ENCODE measurements at regions not wholly inside any gene's neighbourhood (a gene's known extent, or its start where the extent isn't known, plus 50 kb on each side); places are given as distances from the start of the nearest gene placed in this dataset.

DNA sequence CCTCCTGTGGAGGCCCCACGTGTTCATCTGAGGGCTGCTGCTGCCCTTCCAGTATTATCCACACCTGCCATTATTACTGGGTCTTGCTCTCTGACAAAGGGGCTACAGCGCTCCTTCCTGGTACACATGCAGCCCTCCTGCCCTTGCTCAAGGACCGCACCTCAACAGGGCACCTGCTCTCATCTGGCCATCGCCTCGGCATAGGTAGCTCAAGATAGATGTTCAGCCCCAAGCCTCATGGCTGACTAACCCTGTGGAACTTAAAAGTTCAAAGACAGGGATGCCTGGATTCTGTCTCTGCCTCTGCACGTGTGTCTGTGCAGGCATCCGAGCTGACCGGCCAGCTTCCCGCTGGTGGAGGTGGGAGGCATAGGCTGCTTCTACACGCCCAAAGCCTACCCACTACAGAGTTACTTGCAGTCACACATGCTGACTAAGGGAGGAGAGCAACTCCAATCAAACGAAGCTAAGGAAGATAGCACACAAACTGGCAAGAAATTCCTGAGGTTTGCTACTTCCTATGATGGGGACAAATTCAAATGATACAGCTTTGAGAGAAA lies 152.5 kb upstream of the ATP10A start:
- intact Hi-C loops (cut with micrococcal nuclease; ENCODE audit: unreplicated experiment), result no loop called here
- Histone ChIP-seq H3K9me3 (ENCODE audit: insufficient read depth, low read depth) (no peaks in the 10 kb centered on the region), H3K4me3 (no peak overlapping the region), H3K36me3 (ENCODE audit: low read depth) (no peaks in the 10 kb centered on the region), H3K79me2 (ENCODE audit: low read depth) (no peaks in the 10 kb centered on the region), H2AFZ (no peak overlapping the region), H3K4me1 (replicated peaks; ENCODE audit: insufficient read depth) (no peaks in the 10 kb centered on the region), H4K20me1 (ENCODE audit: insufficient read depth) (no peaks in the 10 kb centered on the region), H3K27ac (no peak overlapping the region), H3K9me2 (ENCODE audit: insufficient read depth) (no peaks in the 10 kb centered on the region), H3K4me2 (no peak overlapping the region), H3K27me3 (ENCODE audit: insufficient read depth, low read depth) (peaks cover 9% of the 10 kb centered on the region; the same call in 1 of the 2 replicates), H3F3A (ENCODE audit: insufficient read depth, low read depth) (no peaks in the 10 kb centered on the region)
- TF ChIP-seq, protein P1, sequence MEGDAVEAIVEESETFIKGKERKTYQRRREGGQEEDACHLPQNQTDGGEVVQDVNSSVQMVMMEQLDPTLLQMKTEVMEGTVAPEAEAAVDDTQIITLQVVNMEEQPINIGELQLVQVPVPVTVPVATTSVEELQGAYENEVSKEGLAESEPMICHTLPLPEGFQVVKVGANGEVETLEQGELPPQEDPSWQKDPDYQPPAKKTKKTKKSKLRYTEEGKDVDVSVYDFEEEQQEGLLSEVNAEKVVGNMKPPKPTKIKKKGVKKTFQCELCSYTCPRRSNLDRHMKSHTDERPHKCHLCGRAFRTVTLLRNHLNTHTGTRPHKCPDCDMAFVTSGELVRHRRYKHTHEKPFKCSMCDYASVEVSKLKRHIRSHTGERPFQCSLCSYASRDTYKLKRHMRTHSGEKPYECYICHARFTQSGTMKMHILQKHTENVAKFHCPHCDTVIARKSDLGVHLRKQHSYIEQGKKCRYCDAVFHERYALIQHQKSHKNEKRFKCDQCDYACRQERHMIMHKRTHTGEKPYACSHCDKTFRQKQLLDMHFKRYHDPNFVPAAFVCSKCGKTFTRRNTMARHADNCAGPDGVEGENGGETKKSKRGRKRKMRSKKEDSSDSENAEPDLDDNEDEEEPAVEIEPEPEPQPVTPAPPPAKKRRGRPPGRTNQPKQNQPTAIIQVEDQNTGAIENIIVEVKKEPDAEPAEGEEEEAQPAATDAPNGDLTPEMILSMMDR (conservative IDR thresholded peaks at IDR 0.05), result no peak
- no peak for TF ChIP-seq EZH2 (IDR thresholded peaks at IDR 0.05; ENCODE audit: low read depth)
- no peak for DNase-seq
- BruUV-seq (replicated peaks), result no TSS peak
- CTCF ChIA-PET, result no interaction called here
- POLR2A ChIA-PET (ENCODE audit: unreplicated experiment), result no interaction called here

DNA sequence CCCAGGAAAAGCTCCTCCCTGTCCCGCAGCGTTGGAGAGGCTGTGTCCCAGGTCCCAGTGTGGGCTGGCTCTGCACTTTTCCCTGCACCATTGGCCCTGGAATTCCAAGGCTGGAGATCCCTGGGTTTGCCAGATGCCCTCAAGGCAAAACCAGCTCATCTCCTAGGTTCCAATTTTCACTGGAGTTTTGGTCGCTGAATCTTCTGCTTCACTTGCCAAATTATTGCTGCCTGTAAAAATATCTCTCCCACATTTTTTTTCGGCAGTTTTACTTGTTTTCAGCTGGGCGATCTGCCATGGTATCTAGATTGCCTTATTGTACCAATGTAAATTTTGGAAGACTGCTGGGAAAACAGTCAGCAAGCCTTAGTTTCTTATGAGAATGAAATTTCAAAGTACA lies 150.9 kb upstream of the ATP10A start:
- intact Hi-C loops (cut with micrococcal nuclease; ENCODE audit: unreplicated experiment), result no loop called here
- no peak for DNase-seq
- no TSS peak for BruUV-seq (replicated peaks)
- Histone ChIP-seq H3K4me1 (replicated peaks; ENCODE audit: insufficient read depth) (no peaks in the 10 kb centered on the region), H3K27me3 (ENCODE audit: insufficient read depth, low read depth) (peaks cover 9% of the 10 kb centered on the region; the same call in 1 of the 2 replicates), H3K4me3 (no peak overlapping the region), H3K4me2 (no peak overlapping the region), H3K9me2 (ENCODE audit: insufficient read depth) (no peaks in the 10 kb centered on the region), H3K79me2 (ENCODE audit: low read depth) (no peaks in the 10 kb centered on the region), H3K9me3 (ENCODE audit: insufficient read depth, low read depth) (no peaks in the 10 kb centered on the region), H3K36me3 (ENCODE audit: low read depth) (no peaks in the 10 kb centered on the region), H4K20me1 (ENCODE audit: insufficient read depth) (no peaks in the 10 kb centered on the region), H2AFZ (no peak overlapping the region), H3K27ac (no peak overlapping the region), H3F3A (ENCODE audit: insufficient read depth, low read depth) (no peaks in the 10 kb centered on the region)
- ChIA-PET CTCF (no interaction called here), POLR2A (ENCODE audit: unreplicated experiment) (no interaction called here)
- TF ChIP-seq, protein P1 (conservative IDR thresholded peaks at IDR 0.05), result no peak
- TF ChIP-seq EZH2 (IDR thresholded peaks at IDR 0.05; ENCODE audit: low read depth), result no peak

DNA sequence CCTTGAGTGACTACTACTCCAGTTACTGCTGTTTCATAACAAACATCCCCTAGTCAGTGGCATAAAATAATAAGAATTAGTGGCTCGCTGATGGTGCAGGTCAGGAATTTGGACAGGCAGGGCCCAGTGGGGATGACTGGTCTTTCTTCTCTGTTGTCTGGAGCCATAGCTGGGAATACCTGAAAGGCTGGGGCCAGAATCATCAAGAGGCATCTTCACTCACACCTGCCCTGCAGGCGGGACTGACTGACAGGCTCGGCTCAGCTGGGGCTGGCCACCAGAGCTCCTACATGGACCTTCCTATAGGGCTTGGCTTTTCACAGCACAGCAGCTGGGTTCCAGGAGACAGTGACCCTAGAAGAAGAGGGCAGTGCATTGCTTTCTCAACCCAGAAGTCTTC lies 148.8 kb upstream of the ATP10A start:
- H3K27ac ChIP-seq, result no peak overlapping the region
- no peaks in the 10 kb centered on the region for H3K9me3 ChIP-seq (ENCODE audit: insufficient read depth, low read depth)
- no peak for DNase-seq
- BruUV-seq (replicated peaks), result no TSS peak
- H3K36me3 ChIP-seq (ENCODE audit: low read depth), result no peaks in the 10 kb centered on the region
- no peak overlapping the region for H3K4me2 ChIP-seq
- ChIA-PET POLR2A (ENCODE audit: unreplicated experiment) (no interaction called here), CTCF (no interaction called here)
- H4K20me1 ChIP-seq (ENCODE audit: insufficient read depth), result no peaks in the 10 kb centered on the region
- H3K4me3 ChIP-seq, result no peak overlapping the region
- intact Hi-C loops (cut with micrococcal nuclease; ENCODE audit: unreplicated experiment), result no loop called here
- no peaks in the 10 kb centered on the region for H3K4me1 ChIP-seq (replicated peaks; ENCODE audit: insufficient read depth)
- peaks cover 9% of the 10 kb centered on the region; the same call in 1 of the 2 replicates for H3K27me3 ChIP-seq (ENCODE audit: insufficient read depth, low read depth)
- H3F3A ChIP-seq (ENCODE audit: insufficient read depth, low read depth), result no peaks in the 10 kb centered on the region
- no peak overlapping the region for H2AFZ ChIP-seq
- no peaks in the 10 kb centered on the region for H3K9me2 ChIP-seq (ENCODE audit: insufficient read depth)
- TF ChIP-seq, protein P1 (conservative IDR thresholded peaks at IDR 0.05), result no peak
- TF ChIP-seq EZH2 (IDR thresholded peaks at IDR 0.05; ENCODE audit: low read depth), result no peak
- no peaks in the 10 kb centered on the region for H3K79me2 ChIP-seq (ENCODE audit: low read depth)

All from PC-9 (cell line).